Amniotic epithelial cell (primary cell): ENCODE measurements at regions not wholly inside any gene's neighbourhood (a gene's known extent, or its start where the extent isn't known, plus 50 kb on each side); places are given as distances from the start of the nearest gene placed in this dataset.

Source experiments
- DNase-seq: peaks from one replicate; pipeline ENCODE4 v3.0.0-alpha.2; 2010; ENCODE audit warnings: low read depth

DNA sequence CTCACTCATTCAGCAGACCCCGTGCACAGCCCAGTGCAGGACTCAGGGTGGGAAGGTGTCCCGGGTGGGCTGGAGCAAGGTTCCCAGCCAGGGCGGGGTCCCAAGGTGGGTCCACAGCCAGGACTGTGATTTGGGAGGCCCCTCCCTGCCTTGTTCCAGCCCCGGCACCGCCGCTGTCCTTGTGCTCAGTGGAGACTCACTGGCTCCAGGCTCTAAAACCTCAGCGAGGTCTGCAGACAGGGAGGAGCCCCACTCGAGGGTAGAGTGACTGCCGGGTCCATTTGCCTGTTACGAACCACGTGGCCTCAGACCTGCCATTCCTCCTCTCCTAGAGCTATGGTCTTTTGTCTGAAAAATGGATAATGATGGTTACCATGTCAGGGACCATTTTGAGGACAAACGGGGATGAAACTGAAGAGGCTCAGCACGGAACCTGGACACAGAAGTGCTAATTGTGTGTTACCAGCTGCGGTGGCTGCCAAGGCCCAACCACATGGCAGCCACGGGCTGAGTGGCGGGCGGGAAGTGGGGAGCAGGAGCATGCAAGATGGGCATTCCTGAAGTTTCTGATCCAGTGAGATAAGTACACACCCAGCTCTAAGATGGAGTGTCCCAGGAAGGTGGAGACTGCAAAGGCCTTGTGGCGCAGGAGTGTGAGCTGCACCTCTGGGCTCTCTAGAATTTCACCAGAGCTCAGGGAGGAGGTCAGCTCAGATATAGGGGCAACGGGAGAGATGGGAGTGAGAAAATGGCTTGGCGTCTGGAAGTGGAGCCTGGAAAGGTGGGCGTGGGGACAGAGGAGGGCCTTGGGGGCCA is 317.6 kb downstream of the SEC14L1 start:
- DNase-seq = no peak

DNA sequence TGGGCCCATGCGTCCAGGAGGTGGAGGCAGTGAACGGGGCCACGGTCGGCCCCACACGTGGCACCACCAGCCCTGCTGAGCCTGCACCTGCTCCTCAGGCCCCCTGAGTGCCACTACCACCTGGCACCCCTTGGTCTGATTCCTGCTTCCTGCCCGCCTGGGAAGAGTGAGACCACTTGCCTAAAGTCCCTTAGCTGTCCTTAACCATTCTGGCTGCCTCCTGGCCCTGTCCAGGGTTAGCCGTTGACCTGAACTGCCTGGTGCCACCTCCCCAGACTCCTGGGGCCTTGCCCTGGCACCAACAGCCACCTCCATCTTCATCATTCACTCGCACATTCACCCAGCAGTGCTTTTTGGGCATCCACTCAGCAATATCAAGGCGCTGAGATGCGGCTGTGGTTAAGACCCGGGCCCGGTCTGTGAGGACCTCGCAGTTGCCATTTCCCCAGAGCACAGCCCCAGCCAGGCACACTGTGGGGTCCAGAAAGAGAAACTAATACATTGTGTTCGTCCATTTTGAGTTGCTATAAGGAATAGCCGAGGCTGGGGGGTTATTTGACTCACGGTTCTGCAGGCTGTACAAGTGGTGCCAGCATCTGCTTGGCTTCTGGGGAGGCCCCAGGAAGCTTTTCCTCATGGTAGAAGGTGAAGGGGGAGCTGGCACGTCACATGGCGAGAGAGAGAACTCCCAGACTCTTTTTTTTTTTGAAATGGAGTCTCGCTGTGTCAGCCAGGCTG is 318.4 kb downstream of the SEC14L1 start:
- no peak for DNase-seq

DNA sequence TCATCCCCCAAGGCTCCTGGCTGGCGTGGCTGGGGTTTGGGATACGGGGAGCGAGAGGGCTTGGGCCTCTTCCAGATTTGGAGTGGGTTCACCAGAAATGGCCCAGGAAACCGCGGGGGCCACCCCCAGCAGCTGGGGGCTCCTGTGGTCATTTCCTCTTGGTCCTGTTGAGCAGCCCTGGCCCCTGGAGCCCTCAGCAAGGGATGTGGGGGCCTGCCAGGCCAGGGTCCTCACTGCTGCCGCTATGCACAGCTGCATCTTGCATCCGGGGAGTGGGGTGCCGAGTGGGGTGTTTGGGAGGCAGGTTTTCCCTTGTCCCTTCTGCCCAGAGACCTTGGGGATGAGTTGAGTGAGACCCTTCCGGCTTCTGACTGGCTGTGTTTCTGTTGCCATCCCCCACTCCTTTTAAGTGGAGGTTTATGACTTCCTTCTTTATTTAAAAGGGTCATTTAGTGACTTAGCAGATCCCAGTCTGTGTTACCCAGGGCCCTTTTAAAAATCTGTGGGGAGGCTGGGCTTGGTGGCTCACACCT is 319.8 kb downstream of the SEC14L1 start:
- no peak for DNase-seq

DNA sequence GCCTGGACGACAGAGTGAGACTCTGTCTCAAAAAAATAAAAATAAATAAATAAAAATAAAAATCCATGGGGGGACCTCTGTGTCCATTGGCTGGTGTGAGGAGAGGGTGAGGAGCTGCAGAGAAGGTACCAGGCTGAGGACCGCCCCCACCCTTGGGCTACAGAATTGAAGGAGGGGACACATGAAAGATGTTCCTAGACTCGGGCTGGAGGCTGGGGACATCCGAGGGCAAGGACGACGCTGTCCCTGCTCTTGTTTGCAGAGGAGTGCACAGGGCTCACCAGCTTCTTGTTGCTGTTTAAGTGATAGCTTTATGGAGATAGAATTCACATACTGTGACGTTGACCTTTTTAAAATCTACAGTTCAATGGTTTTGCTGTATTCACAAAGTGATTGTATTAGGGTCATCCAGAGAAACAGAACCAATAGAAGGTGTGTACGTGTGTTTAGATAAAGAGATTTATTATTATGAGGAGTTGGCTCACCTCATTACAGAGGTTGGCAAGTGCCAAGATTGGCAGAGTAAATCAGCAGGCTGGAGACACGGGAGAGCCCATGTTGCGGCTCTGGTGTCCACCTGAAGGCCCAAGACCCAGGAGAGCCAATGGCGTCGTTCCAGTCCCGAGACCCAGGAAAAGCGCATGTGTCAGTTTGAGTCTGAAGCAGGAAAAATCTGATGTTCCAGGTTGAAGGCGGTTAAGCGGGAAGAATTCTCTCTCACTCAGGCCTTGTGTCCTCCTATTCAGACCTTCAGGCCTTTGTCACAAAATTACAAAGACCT is 320.7 kb downstream of the SEC14L1 start:
- DNase-seq = no peak

DNA sequence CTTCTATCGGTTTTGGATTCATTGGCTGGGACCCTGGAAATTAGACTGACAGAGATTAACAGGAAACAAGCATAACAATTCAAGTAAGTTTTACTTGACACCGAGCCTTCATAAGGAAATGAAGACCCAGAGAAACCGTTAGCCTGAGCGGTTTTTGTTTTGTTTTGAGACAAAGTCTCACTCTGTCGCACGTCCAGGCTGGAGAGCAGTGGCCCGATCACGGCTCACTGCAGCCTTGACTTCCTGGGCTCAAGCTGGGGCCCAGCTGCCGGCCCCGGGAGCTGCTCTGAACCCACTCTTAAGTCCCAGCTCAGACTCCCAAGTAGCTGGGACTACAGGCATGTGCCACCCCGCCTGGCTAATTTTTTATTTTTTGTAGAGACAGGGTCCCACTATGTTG is 321.3 kb downstream of the SEC14L1 start:
- DNase-seq = no peak

DNA sequence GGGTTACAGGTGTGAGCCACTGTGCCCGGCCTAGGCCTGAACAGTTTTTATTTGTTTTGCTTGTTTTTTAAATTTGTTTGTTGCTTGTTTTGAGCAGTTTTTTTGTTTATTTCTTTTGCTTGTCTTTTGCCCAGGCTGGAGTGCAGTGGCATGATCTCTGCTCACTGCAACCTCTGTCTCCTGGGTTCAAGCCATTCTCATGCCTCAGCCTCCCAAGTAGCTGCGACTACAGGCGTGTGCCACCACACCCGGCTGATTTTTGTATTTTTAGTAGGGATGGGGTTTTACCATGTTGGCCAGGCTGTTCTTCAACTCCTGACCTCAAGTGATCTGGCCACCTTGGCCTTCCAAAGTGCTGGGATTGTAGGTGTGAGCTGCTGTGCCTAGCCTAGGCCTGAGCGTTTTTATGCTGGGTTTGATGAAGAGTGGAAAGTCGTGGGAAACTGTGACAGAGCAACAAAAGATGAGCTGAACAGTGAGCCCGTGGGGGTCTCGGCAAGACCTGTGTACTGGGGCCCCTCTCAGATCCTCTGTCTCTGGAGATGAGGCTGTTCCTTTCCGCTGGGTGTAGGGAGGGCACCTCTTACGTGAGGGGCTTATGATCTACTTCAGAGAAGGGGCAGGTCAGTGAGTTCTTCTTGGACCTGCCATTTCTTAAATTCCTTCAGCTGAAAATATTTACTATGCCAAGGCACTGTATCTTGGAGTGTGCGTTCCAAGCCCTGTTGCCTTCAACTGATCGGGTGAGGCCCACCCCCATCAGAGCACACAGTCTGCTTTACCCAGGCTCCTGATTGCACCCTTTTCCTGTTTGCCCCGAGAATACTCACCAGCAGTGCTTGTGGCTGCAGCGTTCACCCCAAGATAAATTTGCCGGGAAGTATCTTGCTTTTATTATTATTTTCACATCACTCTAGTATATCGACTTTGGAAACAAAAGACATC is 322.1 kb downstream of the SEC14L1 start:
- DNase-seq = no peak

DNA sequence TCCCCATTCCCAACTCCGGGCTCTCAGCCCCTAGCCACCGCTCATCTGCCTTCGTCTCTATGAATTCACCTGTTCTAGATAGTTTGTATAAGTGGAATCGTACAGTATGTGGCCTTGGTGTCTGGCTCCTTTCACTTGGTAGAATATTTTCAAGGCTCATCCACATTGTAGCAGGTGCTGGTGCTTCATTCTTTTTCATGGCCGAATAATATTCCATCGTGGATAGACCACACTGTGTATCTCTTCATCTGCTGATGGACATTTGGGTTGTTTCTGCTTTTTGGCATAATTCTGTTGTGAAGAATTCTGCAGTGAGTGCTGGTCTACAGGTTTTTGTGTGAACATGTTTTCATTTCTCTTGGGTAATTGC is 324.2 kb downstream of the SEC14L1 start:
- DNase-seq = no peak

DNA sequence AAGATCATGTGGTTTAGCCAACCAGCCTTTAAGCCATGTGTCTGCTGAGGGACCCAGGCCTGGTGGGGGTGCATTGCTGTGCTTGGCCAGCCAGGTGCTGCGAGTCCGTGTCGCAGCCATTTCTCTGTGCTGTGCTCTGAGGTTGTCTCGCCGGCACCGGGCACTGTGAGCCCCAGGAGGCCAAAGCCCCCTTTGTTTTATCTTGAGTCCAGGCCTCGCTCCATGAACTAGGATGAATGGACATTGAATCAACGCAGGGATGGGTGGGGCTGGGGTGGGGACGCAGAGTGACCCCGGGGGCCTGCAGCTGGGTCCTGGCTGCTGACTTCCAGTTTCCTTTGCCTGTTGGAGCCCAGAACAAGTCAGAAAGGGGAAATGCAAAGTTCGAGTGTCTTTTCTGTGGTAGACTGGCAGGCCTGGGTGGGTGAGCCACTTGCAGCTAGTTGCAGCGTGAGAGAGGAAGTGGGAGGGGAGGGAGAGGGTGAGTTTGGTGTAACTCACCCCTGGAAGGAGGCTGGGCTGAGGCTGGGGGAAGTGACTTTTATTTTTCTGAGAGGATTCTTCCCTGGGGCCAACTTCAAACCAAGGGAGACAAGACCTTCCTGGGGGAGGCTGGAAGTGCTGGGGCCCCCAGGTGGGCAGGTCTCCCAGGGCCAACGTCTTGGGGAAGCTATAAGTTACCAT is 324.7 kb downstream of the SEC14L1 start:
- peak; percentile 68 for DNase-seq

DNA sequence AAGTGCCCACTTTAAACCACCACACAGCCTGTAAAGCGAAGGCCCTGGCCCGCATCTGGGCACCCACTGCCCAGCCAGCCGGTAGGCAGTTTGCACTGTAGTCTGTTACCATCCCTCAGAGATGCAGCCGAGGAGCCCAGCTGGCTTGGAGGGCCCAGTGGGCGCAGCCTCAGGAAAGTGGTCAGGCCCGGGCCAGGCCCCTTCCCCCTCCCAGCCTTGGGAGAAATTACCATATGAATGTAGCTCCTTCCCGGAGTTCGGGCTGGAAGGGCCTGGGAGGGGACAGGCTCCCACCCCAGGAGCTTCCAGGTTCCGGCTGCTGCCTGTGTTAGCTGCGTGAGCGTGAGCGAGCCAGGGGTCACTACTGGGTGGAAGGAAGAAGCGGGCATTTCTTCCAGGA is 325.4 kb downstream of the SEC14L1 start:
- DNase-seq = no peak

DNA sequence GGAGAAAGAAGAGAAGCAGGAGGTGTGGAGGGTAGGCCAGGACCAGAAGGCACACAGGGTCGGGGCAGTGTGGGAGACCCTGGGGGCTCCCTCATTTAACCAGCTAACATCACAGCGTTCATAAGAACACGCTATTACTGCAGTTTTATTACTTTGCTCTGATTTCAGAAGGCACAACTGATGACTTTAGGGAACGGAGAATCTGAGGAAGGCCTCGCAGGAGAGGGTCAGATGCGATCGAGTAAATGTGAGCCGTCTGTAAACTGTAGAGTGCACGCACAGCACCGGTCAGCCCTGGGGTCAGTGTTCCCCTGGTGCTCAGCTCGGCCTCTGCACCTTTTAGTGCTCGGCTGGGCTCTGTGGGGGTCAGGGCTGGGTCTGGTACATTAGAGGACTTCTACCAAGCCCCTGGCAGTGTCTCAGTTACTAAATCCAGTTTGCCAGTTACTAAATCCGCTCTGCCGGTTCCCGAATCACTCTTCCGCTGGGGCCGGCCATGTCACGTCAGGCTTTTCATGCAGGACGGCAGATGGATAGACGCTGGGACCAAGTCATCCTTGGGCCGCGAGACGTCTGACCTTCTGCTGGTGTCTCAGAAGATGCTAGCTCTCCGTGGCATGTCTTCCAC is 325.9 kb downstream of the SEC14L1 start:
- no peak for DNase-seq

DNA sequence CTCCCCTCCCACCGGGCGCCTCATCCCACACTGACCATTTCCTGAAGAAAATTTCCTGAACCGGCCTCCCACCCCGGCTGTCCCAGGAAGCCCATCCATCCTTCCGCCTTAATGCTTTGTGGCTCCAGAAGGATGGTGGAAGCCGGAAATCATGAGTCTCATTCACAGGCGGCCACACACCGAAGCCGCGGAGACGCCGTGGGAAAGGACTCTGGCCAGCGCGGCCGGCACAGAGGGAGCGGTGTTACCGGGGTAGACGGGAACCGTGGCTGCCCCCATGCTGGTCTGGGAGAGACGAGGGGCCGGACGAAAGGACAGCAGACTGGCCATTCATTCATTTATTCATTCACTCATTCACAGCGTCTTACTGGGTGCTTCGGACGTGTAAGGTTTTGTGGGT is 326.8 kb downstream of the SEC14L1 start:
- DNase-seq = peak; percentile 61

DNA sequence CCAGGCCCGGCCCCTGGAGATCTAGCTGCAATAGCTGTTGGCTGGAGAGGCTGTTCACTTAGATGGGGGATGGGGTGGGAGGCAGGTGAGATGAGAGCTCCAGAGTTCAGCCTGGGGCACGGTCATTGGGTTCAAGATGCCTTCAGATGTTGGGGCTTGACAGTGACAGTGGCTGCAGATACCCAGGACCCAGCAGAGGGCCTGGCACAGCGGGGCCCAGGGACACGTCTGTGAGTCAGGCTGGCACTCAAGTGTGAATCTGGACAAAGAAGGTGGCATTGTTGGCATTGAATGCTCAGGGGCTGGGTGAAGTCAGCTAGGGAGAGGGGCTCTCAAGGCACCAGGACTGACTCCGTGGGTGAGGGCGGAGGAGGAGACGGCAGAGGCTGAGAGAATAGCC is 328.1 kb downstream of the SEC14L1 start:
- no peak for DNase-seq

DNA sequence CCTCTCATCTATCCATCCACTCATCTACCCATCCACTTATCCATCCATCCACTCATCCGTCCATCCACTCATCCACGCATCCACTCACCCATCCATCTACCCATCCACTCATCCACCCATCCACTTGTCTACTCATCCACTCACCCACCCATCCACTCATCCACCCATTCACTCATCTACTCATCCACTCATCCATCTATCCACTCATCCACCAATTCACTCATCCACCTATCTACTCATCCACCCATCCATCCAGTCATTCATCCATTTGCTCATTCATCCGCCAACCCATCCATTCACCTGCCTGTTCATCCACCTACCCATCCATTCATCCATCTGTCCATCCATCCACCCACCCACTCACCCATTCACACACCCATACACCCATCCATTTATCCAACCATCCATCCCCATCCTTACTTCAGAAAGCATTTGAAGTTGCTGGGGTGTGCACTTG is 329.6 kb downstream of the SEC14L1 start:
- DNase-seq = no peak

DNA sequence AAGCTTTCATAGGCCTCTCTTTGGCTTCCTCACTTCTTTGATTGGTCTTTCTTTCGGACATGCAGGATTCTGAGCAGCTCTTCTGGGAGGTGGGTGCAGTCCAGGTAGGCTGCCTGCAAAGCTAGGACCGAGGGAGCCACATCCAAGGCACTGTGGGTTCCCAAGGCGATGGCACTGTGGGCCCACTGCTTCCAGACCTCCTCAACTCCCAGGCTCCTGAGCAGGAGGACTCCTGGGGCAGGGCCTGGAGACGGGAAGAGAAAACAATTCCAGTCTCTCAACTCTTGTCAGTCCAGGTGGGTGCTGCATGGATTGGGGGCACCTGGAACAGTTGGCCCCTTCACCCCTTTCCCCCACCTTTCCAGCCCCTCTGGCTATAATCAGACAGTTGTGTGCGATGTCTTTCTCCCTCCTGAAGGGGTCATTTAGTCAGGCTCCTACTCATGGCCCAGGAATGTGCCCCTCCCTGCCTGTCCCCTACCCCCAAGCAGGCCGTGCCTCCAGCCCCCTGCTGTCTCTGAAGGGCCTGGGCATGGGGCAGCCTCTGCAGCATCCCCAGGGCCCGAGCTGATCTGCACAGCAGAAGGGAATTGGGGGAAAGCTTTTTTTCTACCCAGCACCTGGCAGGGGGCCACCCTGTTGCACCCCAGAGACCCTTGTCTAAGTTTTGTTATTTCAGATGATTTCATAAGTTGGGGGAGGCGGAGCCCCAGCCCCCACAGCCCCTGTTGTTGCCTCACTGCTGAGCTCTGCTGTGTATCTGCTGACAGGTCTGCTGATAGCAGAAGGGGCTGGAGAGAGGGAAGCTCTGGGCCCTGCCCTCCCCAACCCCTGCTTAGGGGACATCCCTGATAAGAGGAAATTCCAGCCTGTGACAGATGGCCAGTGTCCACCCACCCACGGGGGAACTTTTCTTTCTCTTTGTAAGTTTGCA is 330.3 kb downstream of the SEC14L1 start:
- peak; percentile 83 for DNase-seq

DNA sequence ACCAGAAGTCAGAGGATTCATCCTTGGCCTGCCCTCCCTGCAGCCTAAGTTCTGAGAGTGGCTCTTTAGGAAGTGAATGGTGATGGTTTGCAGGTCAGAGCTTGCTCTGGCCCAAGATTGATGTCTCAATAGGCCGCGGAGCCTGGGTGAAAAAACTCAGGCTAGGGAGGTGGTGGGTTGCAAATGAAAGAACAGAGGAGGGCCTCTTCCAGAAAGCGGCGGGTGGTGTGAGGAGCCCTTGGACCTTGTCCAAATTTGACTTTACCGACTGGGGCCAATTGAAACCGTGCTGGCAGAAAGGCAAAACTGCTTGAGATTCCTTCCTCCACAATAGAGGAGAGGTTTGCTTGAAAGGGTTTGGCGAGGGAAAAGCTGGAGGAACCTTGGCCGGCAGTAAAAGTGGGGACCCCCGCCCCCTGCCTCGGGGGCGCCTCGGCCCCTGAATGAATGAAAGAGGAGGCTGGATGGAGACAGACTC is 331.3 kb downstream of the SEC14L1 start:
- DNase-seq = peak; percentile 92

DNA sequence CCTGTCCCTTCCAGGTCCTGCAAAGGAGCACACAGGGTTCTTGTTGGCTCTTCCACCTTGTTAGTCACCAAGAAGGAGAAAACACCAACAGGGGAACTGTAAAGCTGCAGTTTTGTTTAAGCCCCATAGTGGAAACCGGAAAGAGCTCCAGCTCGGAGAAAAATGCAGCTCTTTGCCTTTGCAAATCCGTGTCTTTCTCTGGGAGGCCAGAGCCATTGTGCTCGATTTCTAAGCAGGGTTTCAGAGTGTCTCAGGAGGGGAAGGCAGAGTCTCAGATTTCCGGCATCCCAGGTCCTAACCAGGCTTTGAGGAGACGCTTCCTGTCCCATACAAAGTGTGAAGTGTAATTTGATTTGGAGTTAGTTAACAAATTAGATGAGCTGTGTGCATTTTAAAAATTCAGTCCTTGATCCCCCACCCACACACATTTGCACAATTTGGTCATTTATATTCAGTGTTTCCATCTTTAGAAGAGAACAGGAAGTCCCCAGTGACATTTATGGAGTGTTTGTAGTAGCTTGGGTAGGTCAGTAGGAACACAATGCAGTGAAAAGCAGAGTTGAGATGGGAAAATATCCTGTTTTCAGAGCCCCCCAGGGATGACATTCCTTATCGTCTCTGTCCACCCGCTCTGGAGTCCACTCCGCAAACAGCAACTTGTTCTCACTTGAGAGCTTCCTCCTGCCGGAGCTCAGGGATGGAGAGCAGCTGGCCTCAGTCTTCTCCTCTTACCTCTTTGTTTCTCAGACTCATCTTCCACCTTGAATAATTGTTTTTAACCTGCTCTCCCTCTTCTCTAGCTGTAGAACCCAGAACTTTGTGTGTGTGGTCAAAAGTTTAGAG is 331.9 kb downstream of the SEC14L1 start:
- no peak for DNase-seq

DNA sequence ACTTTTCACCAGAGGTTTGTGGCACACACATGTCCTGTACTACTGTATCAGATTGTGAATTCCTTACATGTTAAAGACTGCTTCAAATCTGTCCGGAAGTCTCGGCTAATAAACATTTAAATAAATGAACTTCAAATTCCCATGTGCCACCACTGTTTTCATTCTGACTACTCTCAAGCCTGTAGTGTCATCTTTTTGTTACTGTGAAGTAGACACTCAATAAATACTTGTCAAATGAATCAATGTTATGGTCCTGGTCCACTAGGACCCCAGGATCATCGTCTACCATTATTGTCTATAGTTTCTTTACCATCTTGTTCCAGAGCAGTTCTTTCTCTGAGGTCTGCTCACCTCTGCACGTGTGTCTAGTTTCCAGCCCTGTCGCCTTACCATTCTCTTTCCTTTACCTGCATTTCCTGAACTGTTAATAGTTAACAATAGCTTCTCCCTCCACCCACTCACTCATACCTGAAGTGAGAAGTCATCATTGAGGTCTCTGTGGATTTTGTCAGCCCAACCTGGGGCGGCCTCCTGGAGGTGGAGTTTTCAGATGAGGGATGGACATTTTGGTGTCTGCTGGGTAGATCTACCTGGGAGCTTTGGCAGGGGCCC is 333.0 kb downstream of the SEC14L1 start:
- DNase-seq = no peak
